Activated CD8-positive, alpha-beta memory T cell treated with anti-CD3 and anti-CD28 coated beads for 36 hours (primary cell): ENCODE measurements at regions not wholly inside any gene's neighbourhood (a gene's known extent, or its start where the extent isn't known, plus 50 kb on each side); places are given as distances from the start of the nearest gene placed in this dataset.

ENCODE experiments used
- CTCF ChIA-PET: fragments of 350-600 bp; sonication (Branson Sonifier 250); formaldehyde crosslinking; loops from one replicate; lab custom pipeline; 2021; ENCODE audit warnings: antibody characterized with exemption; lab: Charles Lee
- POLR2A ChIA-PET: fragments of 350-600 bp; sonication (Branson Sonifier 250); formaldehyde crosslinking; loops from one replicate; lab custom pipeline; 2021; ENCODE audit warnings: antibody characterized with exemption; lab: Charles Lee

DNA sequence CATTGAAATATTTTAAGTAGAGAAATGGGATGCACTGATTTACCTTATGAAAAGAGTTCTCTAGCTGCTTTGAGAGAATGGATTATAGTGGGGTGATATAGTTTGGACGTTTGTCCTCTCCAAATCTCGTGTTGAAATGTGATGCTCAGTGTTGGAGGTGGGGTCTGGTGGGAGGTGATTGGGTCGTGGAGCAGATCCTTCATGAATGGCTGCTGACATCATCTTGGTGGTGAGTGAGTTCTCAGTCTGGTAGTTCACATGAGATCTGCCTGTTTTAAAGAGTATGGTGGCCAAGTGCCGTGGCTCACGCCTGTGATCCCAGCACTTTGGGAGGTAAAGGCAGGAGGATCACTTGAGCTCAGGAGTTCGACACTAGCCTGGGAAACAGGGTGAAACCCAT is 58.7 kb upstream of the SH3RF3 start:
- POLR2A ChIA-PET, result no interaction called here
- CTCF ChIA-PET, result interaction anchor here (0.7 kb wide), 1 partner anchor 253 kb away, joined by 5 read pairs; no protein-coding TSS in a partner anchor

DNA sequence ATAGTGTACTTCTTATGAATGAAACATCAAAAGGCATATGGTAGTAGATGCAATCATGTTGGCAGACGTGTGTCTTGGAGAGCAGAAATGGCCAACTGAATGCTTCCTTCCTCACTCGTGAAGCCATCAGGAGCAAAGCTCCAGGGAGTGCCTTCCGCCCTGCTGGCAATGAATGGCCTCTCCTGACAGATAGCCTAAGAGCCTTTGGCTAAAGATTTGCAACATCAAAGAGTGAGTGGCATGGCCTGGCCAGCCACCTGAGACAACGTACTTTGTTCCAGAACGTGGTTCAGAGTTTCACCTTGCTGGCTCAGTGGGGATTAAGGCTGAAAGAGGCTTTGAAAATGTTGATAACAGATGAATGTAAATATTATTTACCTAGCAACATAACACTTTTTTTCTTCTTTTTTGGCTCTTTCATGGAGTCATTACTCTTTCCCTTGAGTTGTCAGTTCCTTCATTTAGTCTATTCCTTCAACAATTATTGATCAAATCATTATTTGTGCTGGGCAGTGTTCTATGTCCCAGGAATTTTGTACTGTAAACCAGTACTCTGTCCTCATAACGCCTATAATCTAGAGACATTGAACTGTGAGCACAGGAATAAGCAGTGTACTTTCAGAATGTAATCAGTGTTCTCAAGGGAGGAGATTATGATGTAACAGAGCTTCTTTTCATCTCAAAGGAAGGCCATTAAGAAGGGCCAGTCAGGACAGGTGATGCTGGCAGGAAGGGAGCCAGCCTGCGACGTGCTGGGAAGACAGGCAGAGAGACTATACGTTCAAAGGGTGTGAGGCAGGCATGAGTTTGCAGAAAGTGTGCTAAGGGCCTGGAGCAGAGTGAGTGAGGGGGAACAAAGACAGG is 59.4 kb upstream of the SH3RF3 start:
- ChIA-PET POLR2A (no interaction called here), CTCF (no interaction called here)

DNA sequence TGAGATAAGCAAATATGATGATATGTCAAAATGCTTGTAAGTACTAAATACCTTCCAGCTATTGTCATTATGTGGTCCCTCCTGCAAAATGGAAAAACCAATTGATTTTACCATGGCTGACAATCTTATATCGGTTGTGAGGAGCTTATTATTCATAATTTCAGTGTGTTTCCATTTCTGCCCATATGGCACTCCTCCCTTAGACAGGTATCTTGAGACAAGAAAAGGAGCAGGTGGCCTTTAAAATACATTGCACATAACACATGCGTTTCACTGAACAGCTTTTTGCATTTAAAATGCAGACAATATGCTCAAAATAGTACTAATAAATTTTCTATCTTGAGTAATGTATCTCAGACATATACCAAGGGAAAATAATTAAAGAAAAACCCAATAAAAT is 60.2 kb upstream of the SH3RF3 start:
- ChIA-PET POLR2A (no interaction called here), CTCF (no interaction called here)

- ChIA-PET CTCF (no interaction called here), POLR2A (no interaction called here)
Observed at GRCh38 chr2:109067631-109068125, 61.3 kb upstream of the SH3RF3 start.

DNA sequence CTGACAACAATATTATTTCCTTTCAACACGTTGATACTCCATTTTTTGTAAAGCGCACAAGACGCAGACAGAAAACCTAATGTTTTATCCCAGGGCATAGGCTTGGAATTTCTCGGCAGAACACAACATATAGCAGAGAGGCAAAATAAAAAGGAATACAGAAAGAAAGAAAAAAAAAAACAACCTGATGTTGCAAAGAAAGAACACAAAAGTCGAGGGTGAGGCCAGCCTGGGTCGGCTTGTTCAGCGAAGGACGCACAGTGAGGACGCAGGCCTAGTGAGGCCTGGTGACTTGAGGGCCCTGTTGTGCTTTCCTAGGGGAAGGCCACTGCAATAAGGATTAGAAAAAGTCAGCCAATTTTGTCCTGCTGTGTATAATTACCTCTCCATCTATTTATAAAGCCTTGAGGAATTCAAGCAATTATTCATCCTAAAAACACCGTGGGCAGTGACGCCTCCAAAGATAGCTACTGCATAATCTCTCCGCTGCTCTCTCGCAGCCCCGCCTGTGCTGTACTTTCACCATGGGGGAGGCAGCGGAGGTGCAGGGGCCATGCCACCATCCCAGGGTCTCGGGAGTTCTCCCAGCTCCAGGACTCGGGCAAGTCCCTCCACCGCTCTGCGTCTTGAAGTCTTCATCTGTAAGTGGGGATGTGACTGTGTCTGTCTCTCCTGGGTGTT is 61.9 kb upstream of the SH3RF3 start:
- POLR2A ChIA-PET, result no interaction called here

DNA sequence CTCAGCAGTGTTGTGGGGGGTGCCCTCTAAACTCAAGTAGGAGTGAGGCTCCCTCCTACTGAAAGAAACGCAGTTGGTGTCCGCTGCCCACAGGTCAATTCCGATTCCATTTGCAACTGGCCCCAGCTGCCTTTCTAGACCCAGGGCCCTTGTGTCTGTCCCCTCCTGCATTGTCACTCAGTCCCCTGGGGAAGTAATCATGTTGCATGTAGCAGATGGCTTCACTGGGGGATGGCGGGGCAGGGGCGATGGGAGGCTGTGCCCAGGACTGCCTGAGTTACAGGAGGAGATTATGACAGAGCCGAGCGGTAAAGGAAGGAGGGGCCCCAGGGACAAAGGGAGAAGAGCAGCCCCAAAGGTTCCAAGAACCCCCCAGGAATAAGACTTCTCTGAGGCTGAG is 62.5 kb upstream of the SH3RF3 start:
- CTCF ChIA-PET, result no interaction called here
- POLR2A ChIA-PET, result no interaction called here

More for the DNA sequence above, 61.9 kb upstream of the SH3RF3 start:
- CTCF ChIA-PET, result no interaction called here

DNA sequence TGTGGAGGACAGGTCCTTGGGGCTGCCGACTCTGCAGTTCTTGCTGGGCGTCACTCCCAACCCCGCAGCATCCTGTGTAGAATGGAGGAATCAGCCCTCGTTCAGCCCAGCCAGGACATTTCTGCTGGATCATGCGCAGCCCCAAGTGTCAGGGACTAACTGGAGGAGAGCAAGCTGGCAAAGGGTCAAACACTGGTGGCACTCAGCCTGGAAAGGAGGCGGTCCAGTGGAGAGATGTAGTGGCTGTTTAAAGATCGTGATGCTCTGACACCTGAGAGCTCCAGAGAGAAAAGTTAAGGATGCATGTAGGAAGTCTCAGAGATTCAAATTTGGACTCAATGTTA is 63.6 kb upstream of the SH3RF3 start:
- POLR2A ChIA-PET, result interaction anchor here (0.6 kb wide), 1 partner anchor 280 kb away, joined by 4 read pairs; no protein-coding TSS in a partner anchor
- CTCF ChIA-PET, result no interaction called here

- CTCF ChIA-PET, result no interaction called here
- POLR2A ChIA-PET, result interaction anchor here (0.6 kb wide), 1 partner anchor 279 kb away, joined by 4 read pairs; no protein-coding TSS in a partner anchor
Observed at GRCh38 chr2:109064660-109065390, 64.2 kb upstream of the SH3RF3 start.

GRCh38 chr2:109062859-109063700 is 65.9 kb upstream of the SH3RF3 start:
- ChIA-PET POLR2A (no interaction called here), CTCF (no interaction called here)

DNA sequence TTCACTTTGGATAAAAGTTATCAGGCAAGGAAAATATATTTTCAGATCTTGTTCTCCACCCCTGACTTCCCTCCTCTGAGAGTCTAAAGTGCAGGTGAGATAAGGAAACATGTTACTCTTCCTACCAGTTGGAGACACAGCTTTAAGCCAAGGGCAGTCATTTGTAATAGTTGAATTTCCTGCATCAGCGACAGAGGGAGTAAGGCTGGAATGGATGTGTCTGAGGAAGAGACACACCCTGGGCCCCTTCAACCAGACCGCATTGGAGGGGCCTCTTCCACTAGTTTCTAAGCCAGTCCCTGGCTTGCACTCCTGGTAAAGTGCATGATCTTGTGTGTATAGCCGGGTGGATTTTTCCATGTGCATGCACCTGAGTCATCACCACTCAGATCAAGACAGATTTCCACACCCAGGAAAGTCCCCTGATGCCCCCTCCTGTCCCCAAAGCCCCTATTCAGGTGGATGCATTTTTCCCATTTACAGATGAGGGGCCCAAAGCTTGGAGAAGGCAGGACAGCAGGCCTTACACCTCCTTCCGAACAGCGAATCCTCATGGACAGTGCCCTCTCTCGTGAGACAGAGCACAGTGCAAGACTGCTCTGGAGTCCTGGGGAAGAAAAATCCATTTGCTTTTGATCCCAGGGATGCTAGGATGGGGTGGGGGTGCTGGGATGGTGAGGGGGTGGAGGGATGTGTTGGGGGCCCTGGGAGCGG is 66.7 kb upstream of the SH3RF3 start:
- ChIA-PET CTCF (no interaction called here), POLR2A (no interaction called here)

- POLR2A ChIA-PET, result no interaction called here
- CTCF ChIA-PET, result no interaction called here
Observed at GRCh38 chr2:109061736-109062135, 67.3 kb upstream of the SH3RF3 start.

- CTCF ChIA-PET, result no interaction called here
Observed at GRCh38 chr2:109060496-109060895, 68.5 kb upstream of the SH3RF3 start.

DNA sequence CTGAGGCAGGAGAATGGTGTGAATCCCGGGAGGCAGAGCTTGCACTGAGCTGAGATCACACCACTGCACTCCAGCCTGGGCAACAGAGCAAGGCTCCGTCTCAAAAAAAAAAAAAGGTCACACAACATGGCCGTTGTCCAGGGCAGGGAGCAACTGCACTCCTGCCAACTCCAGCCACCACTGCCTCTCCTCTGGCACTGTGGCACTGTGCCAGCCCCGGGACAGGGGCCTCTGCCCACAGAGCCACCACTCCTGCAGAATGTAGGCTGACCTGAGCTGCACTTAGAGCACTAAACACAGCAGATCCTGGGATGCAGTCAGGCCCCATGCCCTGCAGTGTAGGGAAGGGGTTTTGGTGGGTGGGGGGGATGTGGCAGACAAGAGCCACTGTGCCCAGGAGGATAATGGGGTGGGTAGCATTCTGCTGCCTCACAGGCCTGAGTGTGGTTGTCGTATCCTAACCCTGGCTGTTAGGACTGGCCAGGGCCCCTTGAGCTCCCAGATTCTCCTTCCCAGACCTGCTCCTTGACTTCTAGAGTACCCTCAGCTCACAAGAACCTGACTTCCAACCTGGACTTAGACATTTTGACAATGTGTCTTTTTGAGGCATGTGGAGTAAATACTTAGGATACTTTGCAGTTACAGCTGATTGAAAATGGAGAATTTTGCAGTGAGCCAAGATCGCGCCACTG is 69.4 kb upstream of the SH3RF3 start:
- ChIA-PET CTCF (no interaction called here), POLR2A (no interaction called here)

More at GRCh38 chr2:109060496-109060895, 68.5 kb upstream of the SH3RF3 start:
- POLR2A ChIA-PET, result no interaction called here

GRCh38 chr2:109058802-109059201 is 69.8 kb upstream of the EDAR start:
- ChIA-PET CTCF (no interaction called here), POLR2A (no interaction called here)

GRCh38 chr2:109058191-109058632 is 69.2 kb upstream of the EDAR start:
- POLR2A ChIA-PET, result no interaction called here

GRCh38 chr2:109057686-109058085 is 68.7 kb upstream of the EDAR start:
- CTCF ChIA-PET, result no interaction called here
- POLR2A ChIA-PET, result interaction anchor here (0.5 kb wide), 1 partner anchor 210 kb away, joined by 3 read pairs; no protein-coding TSS in a partner anchor

More at GRCh38 chr2:109058191-109058632, 69.2 kb upstream of the EDAR start:
- CTCF ChIA-PET, result no interaction called here

DNA sequence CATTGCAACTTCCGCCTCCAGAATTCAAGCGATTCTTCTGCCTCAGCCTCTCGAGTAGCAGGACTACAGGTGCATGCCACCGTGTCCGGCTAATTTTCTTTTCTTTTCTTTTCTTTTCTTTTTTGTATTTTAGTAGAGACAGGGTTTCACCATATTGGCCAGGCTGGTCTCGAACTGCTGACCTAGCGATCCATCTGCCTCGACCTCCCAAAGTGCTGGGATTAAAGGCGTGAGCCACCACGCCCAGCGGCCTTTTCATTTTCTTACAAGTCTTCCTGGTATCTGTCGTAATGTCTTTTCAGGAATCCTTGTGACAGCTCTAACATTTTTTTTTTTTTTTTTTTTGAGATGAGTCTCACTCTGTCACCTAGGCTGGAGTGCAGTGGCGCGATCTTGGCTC is 66.4 kb upstream of the EDAR start:
- CTCF ChIA-PET, result no interaction called here
- POLR2A ChIA-PET, result no interaction called here

- ChIA-PET POLR2A (no interaction called here), CTCF (no interaction called here)
Observed at GRCh38 chr2:109054865-109055264, 65.8 kb upstream of the EDAR start.
